SK-N-SH (cell line): ENCODE measurements at regions not wholly inside any gene's neighbourhood (a gene's known extent, or its start where the extent isn't known, plus 50 kb on each side); places are given as distances from the start of the nearest gene placed in this dataset.

ENCODE experiments used
- CTCF ChIA-PET: fragments of 300-600, 350-600 bp; formaldehyde crosslinking; extraction: SDS; loops from one replicate; lab custom pipeline; 2021; lab: Yijun Ruan, JAX
- POLR2A ChIA-PET: fragments of 350-600 bp; sonication (Branson Sonifier 250); formaldehyde crosslinking; extraction: SDS; loops from one replicate; lab custom pipeline; 2020; ENCODE audit warnings: antibody characterized with exemption, inconsistent platforms; lab: Yijun Ruan, JAX
- DNase-seq: peaks from one replicate; pipeline ENCODE4 v3.0.0; 2012
- H2AFZ ChIP-seq: fragments of 200-600 bp; sonication (generic); 2 replicates; pipeline ENCODE4 v1.8.1; 2016; ENCODE audit warnings: antibody characterized with exemption, mild to moderate bottlenecking, low read depth
- H3F3A ChIP-seq: fragments of 200-600 bp; sonication (generic); replicated peaks from 2 replicates; pipeline ENCODE3; 2016; ENCODE audit warnings: antibody characterized with exemption, mild to moderate bottlenecking; ENCODE audit not compliant: insufficient read depth
- H3K27ac ChIP-seq, 2 experiments: fragments of 200-500 bp in 1 of 2; fragments of 200-600 bp in 1 of 2; sonication (Bioruptor generic) in 1 of 2; sonication (generic), shearing (Covaris generic) in 1 of 2; 2 replicates each; pipeline versions ENCODE4 v1.5.1 to v1.6.1; 2014 to 2016; ENCODE audit warnings: low read depth in 2 of 2, inconsistent platforms in 1 of 2, low read length in 1 of 2, mild to moderate bottlenecking in 1 of 2, mixed read lengths in 1 of 2
- H3K27me3 ChIP-seq: fragments of 200-600 bp; sonication (generic), shearing (Covaris generic); 2 replicates; pipeline ENCODE4 v1.6.1; 2016; ENCODE audit warnings: mixed run types; ENCODE audit not compliant: insufficient read depth
- H3K36me3 ChIP-seq, 2 experiments: fragments of 200-500 bp in 1 of 2; fragments of 200-600 bp in 1 of 2; sonication (Bioruptor generic) in 1 of 2; sonication (generic) in 1 of 2; replicated peaks in 1 of 2; 2 replicates each; pipeline versions ENCODE3 to v1.5.1; 2014 to 2016; ENCODE audit warnings: low read length in 1 of 2, mild to moderate bottlenecking in 1 of 2; ENCODE audit not compliant: insufficient read depth in 2 of 2, control insufficient read depth in 1 of 2
- H3K4me1 ChIP-seq, 2 experiments: fragments of 200-500 bp in 1 of 2; fragments of 200-600 bp in 1 of 2; sonication (Bioruptor generic) in 1 of 2; sonication (generic), shearing (Covaris generic) in 1 of 2; 2 replicates each; pipeline versions ENCODE4 v1.5.1 to v1.6.1; 2014 to 2016; ENCODE audit warnings: low read depth in 1 of 2, low read length in 1 of 2, mixed run types in 1 of 2; ENCODE audit not compliant: insufficient read depth in 2 of 2, control insufficient read depth in 1 of 2
- H3K4me2 ChIP-seq: fragments of 200-600 bp; sonication (generic), shearing (Covaris generic); 2 replicates; pipeline ENCODE4 v1.6.1; 2017; ENCODE audit warnings: mixed run types
- H3K4me3 ChIP-seq, 2 experiments: fragments of 200-500 bp in 1 of 2; fragments of 200-600 bp in 1 of 2; sonication (Bioruptor generic) in 1 of 2; sonication (generic), shearing (Covaris generic) in 1 of 2; 2 replicates each; pipeline versions ENCODE4 v1.5.1 to v1.8.1; 2014 to 2016; ENCODE audit warnings: low read depth in 2 of 2, inconsistent platforms in 1 of 2, low read length in 1 of 2, mild to moderate bottlenecking in 1 of 2, mixed read lengths in 1 of 2, moderate library complexity in 1 of 2
- H3K79me2 ChIP-seq: fragments of 200-600 bp; sonication (generic); 2 replicates; pipeline ENCODE4 v1.8.1; 2017; ENCODE audit warnings: mild to moderate bottlenecking; ENCODE audit not compliant: insufficient read depth
- H3K9ac ChIP-seq: fragments of 200-600 bp; sonication (generic); 2 replicates; pipeline ENCODE4 v1.6.1; 2017; ENCODE audit warnings: mixed run types
- H3K9me2 ChIP-seq: fragments of 200-600 bp; sonication (generic); 2 replicates; pipeline ENCODE4 v1.6.1; 2017; ENCODE audit warnings: mixed run types
- H3K9me3 ChIP-seq: fragments of 200-600 bp; sonication (generic); 2 replicates; pipeline ENCODE4 v1.6.1; 2017; ENCODE audit warnings: mixed run types, mild to moderate bottlenecking, moderate library complexity
- H4K20me1 ChIP-seq: fragments of 200-600 bp; sonication (generic); 2 replicates; pipeline ENCODE4 v1.6.1; 2017; ENCODE audit warnings: mild to moderate bottlenecking, mixed run types; ENCODE audit not compliant: insufficient read depth
- CHD2 ChIP-seq: fragments of 150-350 bp; IDR thresholded peaks from 2 replicates; pipeline ENCODE4 v1.6.1; 2018; ENCODE audit warnings: low read length; ENCODE audit not compliant: partially characterized antibody
- CTCF ChIP-seq: fragments of 200-600 bp; sonication (generic); IDR thresholded peaks from 2 replicates; pipeline ENCODE4 v1.6.1; 2017; ENCODE audit warnings: antibody characterized with exemption, mild to moderate bottlenecking, moderate library complexity
- FOSL2 ChIP-seq: IDR thresholded peaks from 2 replicates; pipeline ENCODE4 v1.4.0; 2012; ENCODE audit warnings: low read depth, mild to moderate bottlenecking, moderate library complexity, borderline replicate concordance
- JUND ChIP-seq: IDR thresholded peaks from 2 replicates; pipeline ENCODE4 v1.4.0; 2012
- MAX ChIP-seq: IDR thresholded peaks from 2 replicates; pipeline ENCODE4 v1.4.0; 2012; ENCODE audit warnings: low read depth
- MXI1 ChIP-seq: IDR thresholded peaks from 2 replicates; pipeline ENCODE4 v1.6.1; 2012; ENCODE audit warnings: mild to moderate bottlenecking, low read depth, low read length, improper control_type of control experiment
- NFIC ChIP-seq: IDR thresholded peaks from 2 replicates; pipeline ENCODE4 v1.4.0; 2012; ENCODE audit warnings: borderline replicate concordance
- NRF1 ChIP-seq: IDR thresholded peaks from 2 replicates; pipeline ENCODE4 v1.6.1; 2012; ENCODE audit warnings: low read depth, mild to moderate bottlenecking, low read length
- POLR2AphosphoS5 ChIP-seq: IDR thresholded peaks from 2 replicates; pipeline ENCODE4 v1.6.1; 2012; ENCODE audit warnings: low read depth, low read length
- RAD21 ChIP-seq: IDR thresholded peaks from 2 replicates; pipeline ENCODE4 v1.6.1; 2012; ENCODE audit warnings: mild to moderate bottlenecking, low read length
- RCOR1 ChIP-seq: fragments of 150-350 bp; IDR thresholded peaks from 2 replicates; pipeline ENCODE4 v1.6.1; 2017; ENCODE audit warnings: antibody characterized with exemption, low read length
- RXRA ChIP-seq: IDR thresholded peaks from 2 replicates; pipeline ENCODE4 v1.4.0; 2012; ENCODE audit warnings: low read depth, mild to moderate bottlenecking, borderline replicate concordance
- SIN3A ChIP-seq: IDR thresholded peaks from 2 replicates; pipeline ENCODE4 v1.6.1; 2012; ENCODE audit warnings: low read depth, mild to moderate bottlenecking, low read length, moderate library complexity, borderline replicate concordance
- SMC3 ChIP-seq: IDR thresholded peaks from 2 replicates; pipeline ENCODE4 v1.6.1; 2012; ENCODE audit warnings: low read depth, low read length, improper control_type of control experiment
- TAF1 ChIP-seq: IDR thresholded peaks from 2 replicates; pipeline ENCODE4 v1.6.1; 2012; ENCODE audit warnings: low read depth, mild to moderate bottlenecking, low read length, moderate library complexity, borderline replicate concordance
- TCF12 ChIP-seq: IDR thresholded peaks from 2 replicates; pipeline ENCODE4 v1.4.0; 2012
- TEAD4 ChIP-seq: IDR thresholded peaks from 2 replicates; pipeline ENCODE4 v1.4.0; 2012; ENCODE audit warnings: mild to moderate bottlenecking, borderline replicate concordance; ENCODE audit not compliant: insufficient read depth
- USF1 ChIP-seq: IDR thresholded peaks from 2 replicates; pipeline ENCODE4 v1.4.0; 2012; ENCODE audit warnings: low read depth, borderline replicate concordance
- USF2 ChIP-seq: fragments of 150-350 bp; IDR thresholded peaks from 2 replicates; pipeline ENCODE4 v1.6.1; 2017; ENCODE audit warnings: antibody characterized with exemption, low read length, low read depth, borderline replicate concordance
- YY1 ChIP-seq: IDR thresholded peaks from 2 replicates; pipeline ENCODE4 v1.4.0; 2012; ENCODE audit warnings: low read depth, mild to moderate bottlenecking
- WGBS: methylation state at CpG from one replicate; pipeline ENCODE4 v1.1.6; 2017; ENCODE audit warnings: low lambda C conversion rate; 5-methylcytosine and 5-hydroxymethylcytosine counted together
- TF ChIP-seq, protein P1 (sequence below): fragments of 150-350 bp; IDR thresholded peaks from 2 replicates; pipeline ENCODE4 v1.6.1; 2016; ENCODE audit warnings: mild to moderate bottlenecking, low read depth, low read length
- TF ChIP-seq, protein P2 (sequence below): IDR thresholded peaks from 2 replicates; pipeline ENCODE4; 2012

GRCh38 chr5:164861610-164862009 is 1356.2 kb downstream of the MAT2B start:
- POLR2A ChIA-PET: no interaction called here
- no peaks in the 10 kb centered on the region for H3K27me3 ChIP-seq
- no peaks in the 10 kb centered on the region for H4K20me1 ChIP-seq
- H3K9me2 ChIP-seq: no peaks in the 10 kb centered on the region
- H3K36me3 ChIP-seq: no peaks in the 10 kb centered on the region
- H3K27ac ChIP-seq: no peak overlapping the region
- TF ChIP-seq NFIC (no peak), FOSL2 (no peak), POLR2AphosphoS5 (no peak), SMC3 (no peak), NRF1 (no peak), CTCF (no peak), RXRA (no peak), MXI1 (no peak), TAF1 (no peak), MAX (no peak), RAD21 (no peak), CHD2 (no peak), JUND (no peak)
- TF ChIP-seq, protein P1, sequence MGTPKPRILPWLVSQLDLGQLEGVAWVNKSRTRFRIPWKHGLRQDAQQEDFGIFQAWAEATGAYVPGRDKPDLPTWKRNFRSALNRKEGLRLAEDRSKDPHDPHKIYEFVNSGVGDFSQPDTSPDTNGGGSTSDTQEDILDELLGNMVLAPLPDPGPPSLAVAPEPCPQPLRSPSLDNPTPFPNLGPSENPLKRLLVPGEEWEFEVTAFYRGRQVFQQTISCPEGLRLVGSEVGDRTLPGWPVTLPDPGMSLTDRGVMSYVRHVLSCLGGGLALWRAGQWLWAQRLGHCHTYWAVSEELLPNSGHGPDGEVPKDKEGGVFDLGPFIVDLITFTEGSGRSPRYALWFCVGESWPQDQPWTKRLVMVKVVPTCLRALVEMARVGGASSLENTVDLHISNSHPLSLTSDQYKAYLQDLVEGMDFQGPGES: no peak
- TF ChIP-seq, all 33 proteins: peak for 0
- Histone ChIP-seq H3K4me3 (no peak overlapping the region), H3K4me2 (no peak overlapping the region), H3K79me2 (no peaks in the 10 kb centered on the region), H3K9me3 (no peaks in the 10 kb centered on the region), H3K4me1 (no peaks in the 10 kb centered on the region), H3K9ac (no peak overlapping the region), H2AFZ (no peak overlapping the region), H3F3A (no peaks in the 10 kb centered on the region)
- WGBS: 16% methylated on average over 1 of the region's 1 CpG
- no peak for DNase-seq
- CTCF ChIA-PET: no interaction called here

GRCh38 chr5:164868761-164869160 is 1363.3 kb downstream of the MAT2B start:
- POLR2A ChIA-PET: no interaction called here
- Histone ChIP-seq H2AFZ (no peak overlapping the region), H3K9me2 (no peaks in the 10 kb centered on the region), H3K4me2 (no peak overlapping the region), H4K20me1 (no peaks in the 10 kb centered on the region), H3K9ac (no peak overlapping the region), H3K36me3 (no peaks in the 10 kb centered on the region), H3K4me3 (no peak overlapping the region), H3K4me1 (no peaks in the 10 kb centered on the region), H3K27ac (no peak overlapping the region), H3K27me3 (no peaks in the 10 kb centered on the region), H3F3A (no peaks in the 10 kb centered on the region), H3K79me2 (no peaks in the 10 kb centered on the region), H3K9me3 (no peaks in the 10 kb centered on the region)
- CTCF ChIA-PET: no interaction called here
- no peak for DNase-seq
- TF ChIP-seq USF2 (no peak), YY1 (no peak), USF1 (no peak), NRF1 (no peak), RAD21 (no peak), SIN3A (no peak), RXRA (no peak), MXI1 (no peak), RCOR1 (no peak), TEAD4 (no peak), JUND (no peak), MAX (no peak), TCF12 (no peak)
- TF ChIP-seq, protein P2, sequence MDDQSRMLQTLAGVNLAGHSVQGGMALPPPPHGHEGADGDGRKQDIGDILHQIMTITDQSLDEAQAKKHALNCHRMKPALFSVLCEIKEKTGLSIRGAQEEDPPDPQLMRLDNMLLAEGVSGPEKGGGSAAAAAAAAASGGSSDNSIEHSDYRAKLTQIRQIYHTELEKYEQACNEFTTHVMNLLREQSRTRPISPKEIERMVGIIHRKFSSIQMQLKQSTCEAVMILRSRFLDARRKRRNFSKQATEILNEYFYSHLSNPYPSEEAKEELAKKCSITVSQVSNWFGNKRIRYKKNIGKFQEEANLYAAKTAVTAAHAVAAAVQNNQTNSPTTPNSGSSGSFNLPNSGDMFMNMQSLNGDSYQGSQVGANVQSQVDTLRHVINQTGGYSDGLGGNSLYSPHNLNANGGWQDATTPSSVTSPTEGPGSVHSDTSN: no peak
- TF ChIP-seq, protein P1: no peak
